ENCODE measurements at regions not wholly inside any gene's neighbourhood (a gene's known extent, or its start where the extent isn't known, plus 50 kb on each side); places are given as distances from the start of the nearest gene placed in this dataset.

- peak in 1 of 4 experiments; percentile 25 for DNase-seq
Observed at GRCh38 chr5:175579742-175580432, 78.0 kb upstream of the HRH2 start.

DNA sequence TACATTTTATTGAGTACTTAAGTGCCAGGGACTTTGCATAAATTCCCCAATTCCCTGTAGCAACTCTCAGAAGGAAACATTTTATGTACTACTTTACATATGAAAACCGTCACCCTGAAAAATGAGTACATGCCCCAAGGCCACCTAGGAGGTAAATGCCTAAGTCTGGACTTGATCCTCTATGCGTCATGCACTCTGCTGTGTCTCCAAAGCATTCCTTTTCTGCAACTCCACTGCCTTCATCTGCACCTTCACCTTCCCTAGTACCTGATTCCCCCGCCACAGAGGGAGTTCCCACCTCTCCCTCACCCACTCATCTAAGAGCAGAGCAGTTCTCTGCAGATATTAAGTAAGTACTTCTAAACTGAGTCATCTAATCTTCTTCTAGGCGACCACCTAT is 75.2 kb upstream of the HRH2 start:
- DNase-seq = no peak

- DNase-seq = no peak
Observed at GRCh38 chr5:175585567-175585966, 72.3 kb upstream of the HRH2 start.

DNA sequence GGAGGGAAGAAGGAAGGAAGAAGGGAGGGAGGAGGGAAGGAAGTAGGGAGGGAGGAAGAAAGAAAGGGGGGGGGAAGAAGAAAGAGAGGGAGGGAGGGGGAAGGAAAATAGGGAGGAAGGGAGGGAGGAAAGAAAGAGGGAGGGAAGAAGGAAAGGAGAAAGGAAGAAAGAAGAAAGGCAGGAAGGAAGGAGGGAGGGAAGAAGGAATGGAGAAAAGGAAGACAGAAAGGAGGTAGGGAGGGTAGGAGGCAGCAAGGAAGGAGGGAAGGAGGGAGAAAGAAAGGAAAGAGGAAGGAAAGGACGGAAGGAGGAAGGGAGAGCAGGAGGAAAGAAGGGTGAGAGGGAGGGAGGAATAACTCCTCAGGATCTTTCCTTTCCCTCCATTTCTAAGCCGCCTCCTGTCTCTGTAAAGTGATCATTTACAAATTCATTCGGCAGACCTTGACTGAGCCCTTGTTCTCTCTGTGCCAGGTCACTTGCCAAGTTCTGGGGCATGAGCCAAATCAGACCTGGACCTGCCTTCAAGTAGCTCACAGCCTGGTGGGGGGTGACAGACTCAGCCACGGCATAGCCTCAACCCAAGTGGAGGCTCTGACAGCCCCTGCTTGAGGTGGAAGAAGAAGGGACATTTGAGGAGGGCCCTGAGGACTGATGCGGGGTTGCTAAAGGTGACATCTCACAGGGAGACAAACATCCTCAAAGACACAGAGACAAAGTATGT is 69.0 kb upstream of the HRH2 start:
- DNase-seq = no peak

DNA sequence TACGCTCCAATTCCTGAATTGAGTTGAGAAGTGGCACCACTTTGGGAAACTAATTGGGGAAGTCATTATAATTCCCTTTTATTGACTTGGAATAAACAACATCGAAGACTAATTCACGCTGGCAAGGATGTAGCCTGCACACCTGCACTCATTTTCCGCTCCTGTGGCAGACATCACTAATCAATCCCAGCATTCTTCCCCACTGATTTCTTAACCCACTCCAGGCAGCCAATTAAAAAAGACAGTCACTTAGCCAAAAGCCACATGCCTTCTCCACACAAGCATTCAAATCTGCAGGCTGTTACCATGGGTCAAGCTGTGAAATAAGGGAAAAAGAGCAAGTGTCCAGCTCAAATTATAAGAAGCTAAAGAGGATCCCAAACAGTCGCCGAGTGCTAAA is 68.2 kb upstream of the HRH2 start:
- no peak for DNase-seq

GRCh38 chr5:175590471-175590881 is 67.4 kb upstream of the HRH2 start:
- DNase-seq = peak; percentile 72 to 95 (median 85)

DNA sequence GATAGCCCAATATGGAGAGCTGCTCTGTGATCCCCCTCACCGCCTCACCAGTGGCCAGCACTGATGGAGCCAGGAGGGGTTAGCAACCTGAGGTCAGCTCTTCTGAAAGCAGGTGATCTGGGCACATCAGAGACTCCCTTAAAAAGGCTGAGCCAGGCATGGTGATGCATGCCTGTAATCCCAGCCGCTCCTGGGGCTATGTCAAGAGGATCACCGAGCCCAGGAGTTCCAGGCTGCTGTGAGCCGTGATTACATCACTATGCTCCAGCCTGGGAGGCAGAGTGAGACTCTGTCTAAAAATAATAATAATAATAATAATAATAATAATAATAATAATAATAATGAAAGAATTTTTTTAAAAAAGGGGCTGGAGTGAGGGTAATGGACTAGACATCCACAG is 66.6 kb upstream of the HRH2 start:
- DNase-seq = no peak

GRCh38 chr5:175593794-175594193 is 64.1 kb upstream of the HRH2 start:
- no peak for DNase-seq

DNA sequence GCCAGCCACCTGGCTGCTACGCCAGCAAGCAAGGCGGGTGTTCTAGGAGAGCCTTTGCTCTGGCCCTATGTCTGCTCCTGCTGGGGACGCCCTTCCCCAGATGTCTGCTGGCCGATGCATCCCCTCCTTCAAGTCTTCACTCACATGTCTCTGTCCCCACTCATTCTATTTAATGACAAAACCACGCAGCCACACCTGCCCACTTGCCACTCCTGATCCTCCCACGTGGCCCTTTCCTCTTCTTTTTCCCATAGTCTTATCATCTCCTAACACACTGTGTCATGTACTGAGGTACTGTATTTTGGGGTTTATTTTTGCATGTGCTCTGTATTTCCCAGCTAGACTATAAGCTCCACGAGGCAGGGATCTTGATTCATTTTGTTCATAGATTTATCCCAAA is 62.0 kb upstream of the HRH2 start:
- DNase-seq = no peak

GRCh38 chr5:175596761-175597189 is 61.1 kb upstream of the HRH2 start:
- no peak for DNase-seq

- no peak for DNase-seq
Observed at GRCh38 chr5:175597718-175598117, 60.2 kb upstream of the HRH2 start.

DNA sequence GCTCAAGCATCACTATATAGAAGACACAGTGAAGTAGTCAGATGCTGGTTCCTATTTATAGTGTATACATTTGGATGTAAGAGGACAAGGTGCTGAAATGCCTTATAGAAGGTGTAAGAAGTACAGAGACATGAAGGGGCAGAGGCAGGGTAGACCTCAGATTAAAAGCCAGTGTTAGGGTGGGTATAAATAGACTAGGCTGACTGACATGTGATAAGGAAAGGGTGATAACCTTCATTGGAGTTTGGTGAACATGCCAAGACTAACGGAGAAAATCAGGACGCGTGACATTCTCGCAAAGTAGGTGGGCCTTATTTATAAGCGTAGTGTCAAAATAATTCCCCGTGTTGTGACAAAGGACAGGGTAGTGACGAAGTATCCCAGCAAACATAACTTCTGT is 59.1 kb upstream of the HRH2 start:
- DNase-seq = no peak

DNA sequence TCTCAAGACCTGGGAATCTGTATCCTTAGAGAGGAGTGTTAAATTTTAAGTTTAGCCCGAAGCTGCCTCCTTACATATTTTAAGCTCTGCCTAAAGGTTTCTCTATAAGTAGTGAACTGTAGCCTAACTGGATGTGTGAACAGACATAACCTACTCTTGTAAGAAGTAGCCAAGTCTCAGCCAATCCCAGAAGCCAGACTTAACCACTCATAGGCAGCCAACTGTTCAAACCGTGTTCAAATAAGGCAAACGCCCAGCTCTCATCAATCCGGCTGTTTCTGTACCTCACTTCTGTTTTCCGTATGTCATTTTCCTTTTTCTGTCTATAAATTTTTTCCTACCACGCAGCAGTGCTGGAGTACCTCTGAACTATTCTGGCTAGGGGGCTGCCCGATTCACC is 58.7 kb upstream of the HRH2 start:
- DNase-seq = no peak

GRCh38 chr5:175603987-175604739 is 53.7 kb upstream of the HRH2 start:
- DNase-seq = no peak

DNA sequence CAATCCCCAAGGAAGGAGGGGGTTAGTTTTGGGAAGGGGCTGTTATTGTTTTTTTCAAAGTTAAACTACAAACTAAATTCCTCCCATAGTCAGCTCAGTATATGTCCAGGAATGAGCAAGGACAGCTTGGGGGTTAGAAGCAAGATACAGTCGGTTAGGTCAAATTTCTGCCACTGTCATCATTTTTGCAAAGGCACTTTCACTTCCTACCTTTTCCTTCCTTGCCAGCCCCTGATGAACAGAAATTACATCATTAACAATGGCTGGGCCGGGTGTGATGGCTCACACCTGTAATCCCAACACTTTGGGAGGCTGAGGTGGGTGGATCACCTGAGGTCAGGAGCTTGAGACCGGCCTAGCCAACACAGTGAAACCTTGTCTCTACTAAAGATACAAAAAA is 51.5 kb upstream of the HRH2 start:
- no peak for DNase-seq
